GM23338 (cell line): ENCODE measurements at regions not wholly inside any gene's neighbourhood (a gene's known extent, or its start where the extent isn't known, plus 50 kb on each side); places are given as distances from the start of the nearest gene placed in this dataset.

Experiments used
- ETS1 ChIP-seq: IDR thresholded peaks from 2 replicates; pipeline ENCODE4 v1.6.1; 2016; ENCODE audit warnings: antibody characterized with exemption
- JUNB ChIP-seq: IDR thresholded peaks from one replicate; pipeline ENCODE4 v1.6.1; 2016; ENCODE audit warnings: antibody characterized with exemption; ENCODE audit not compliant: unreplicated experiment
- NANOG ChIP-seq: IDR thresholded peaks from 2 replicates; pipeline ENCODE4 v1.6.1; 2016; ENCODE audit warnings: antibody characterized with exemption, borderline replicate concordance
- POLR2AphosphoS5 ChIP-seq: IDR thresholded peaks from 2 replicates; pipeline ENCODE4 v1.6.1; 2016; ENCODE audit warnings: antibody characterized with exemption, low read depth
- REST ChIP-seq: IDR thresholded peaks from one replicate; pipeline ENCODE4 v1.6.1; 2018; ENCODE audit warnings: antibody characterized with exemption; ENCODE audit not compliant: unreplicated experiment
- STAT1 ChIP-seq: IDR thresholded peaks from one replicate; pipeline ENCODE4 v1.6.1; 2016; ENCODE audit warnings: antibody characterized with exemption; ENCODE audit not compliant: unreplicated experiment
- ZNF462 ChIP-seq: fragments of 250-450 bp; sonication (Bioruptor Pico); IDR thresholded peaks from 2 replicates; pipeline ENCODE4 v1.5.0; 2020; ENCODE audit warnings: mild to moderate bottlenecking, moderate library complexity

GRCh38 chr18:55868909-55869308 is 280.9 kb upstream of the TCF4 start (continued):
- no peak for TF ChIP-seq ZNF462 (CRISPR knock-in tag)
- TF ChIP-seq NANOG = no peak
- no peak for TF ChIP-seq JUNB
- TF ChIP-seq ETS1 = no peak
- TF ChIP-seq REST = no peak
- no peak for TF ChIP-seq POLR2AphosphoS5
- TF ChIP-seq STAT1 = no peak
